UCSD-AML1 (cell line): ENCODE measurements at regions not wholly inside any gene's neighbourhood (a gene's known extent, or its start where the extent isn't known, plus 50 kb on each side); places are given as distances from the start of the nearest gene placed in this dataset.
"Not testable (repeated sequence)": the region's sequence is repeated elsewhere in the genome, so short reads cannot be mapped to it uniquely, and the experiment has no call there.

Source experiments
- DNase-seq: peaks from one replicate; lab custom pipeline; 2025; ENCODE audit not compliant: unreplicated experiment; lab: John Stamatoyannopoulos, UW

- no peak for DNase-seq
Observed at GRCh38 chr10:5268743-5269142, 72.1 kb downstream of the AKR1C4 start.

GRCh38 chr10:5269791-5270190, 73.2 kb downstream of the AKR1C4 start:
- DNase-seq: no peak

GRCh38 chr10:5271526-5271925, 74.9 kb downstream of the AKR1C4 start:
- no peak for DNase-seq

GRCh38 chr10:5272065-5272803, 75.6 kb downstream of the AKR1C4 start:
- DNase-seq: no peak

GRCh38 chr10:5274795-5275194, 78.2 kb downstream of the AKR1C4 start:
- no peak for DNase-seq

GRCh38 chr10:5281356-5281755, 83.4 kb upstream of the UCN3 start:
- DNase-seq: no peak

- DNase-seq: no peak
Observed at GRCh38 chr10:5282137-5282536, 82.6 kb upstream of the UCN3 start.

- DNase-seq: peak; percentile 34
Observed at GRCh38 chr10:5283305-5284158, 81.2 kb upstream of the UCN3 start.

GRCh38 chr10:5284311-5285057, 80.3 kb upstream of the UCN3 start:
- no peak for DNase-seq

- DNase-seq: no peak
Observed at GRCh38 chr10:5285186-5285585, 79.6 kb upstream of the UCN3 start.

- no peak for DNase-seq
Observed at GRCh38 chr10:5288359-5288758, 76.4 kb upstream of the UCN3 start.

GRCh38 chr10:5289228-5289627, 75.5 kb upstream of the UCN3 start:
- not testable (repeated sequence) for DNase-seq

GRCh38 chr10:5291501-5292195, 73.1 kb upstream of the UCN3 start:
- DNase-seq: peak; percentile 15

- DNase-seq: no peak
Observed at GRCh38 chr10:5292196-5292735, 72.5 kb upstream of the UCN3 start.

GRCh38 chr10:5292970-5293369, 71.8 kb upstream of the UCN3 start:
- not testable (repeated sequence) for DNase-seq

- DNase-seq: peak; percentile 52
Observed at GRCh38 chr10:5293691-5294550, 70.8 kb upstream of the UCN3 start.

GRCh38 chr10:5297466-5297865, 67.3 kb upstream of the UCN3 start:
- DNase-seq: no peak

- no peak for DNase-seq
Observed at GRCh38 chr10:5297996-5298395, 66.8 kb upstream of the UCN3 start.

- DNase-seq: no peak
Observed at GRCh38 chr10:5299950-5300349, 64.8 kb upstream of the UCN3 start.

- no peak for DNase-seq
Observed at GRCh38 chr10:5303504-5303903, 61.3 kb upstream of the UCN3 start.
